IPS-15b (cell line): ENCODE measurements at regions not wholly inside any gene's neighbourhood (a gene's known extent, or its start where the extent isn't known, plus 50 kb on each side); places are given as distances from the start of the nearest gene placed in this dataset.

Source experiments
- H3K27me3 ChIP-seq: one replicate; pipeline ENCODE4 v1.6.1; 2013; ENCODE audit warnings: low read length; ENCODE audit not compliant: control insufficient read depth, insufficient read depth
- H3K36me3 ChIP-seq: one replicate; pipeline ENCODE4 v1.6.1; 2013; ENCODE audit warnings: low read length; ENCODE audit not compliant: control insufficient read depth, insufficient read depth
- H3K4me1 ChIP-seq: one replicate; pipeline ENCODE4 v1.6.1; 2013; ENCODE audit warnings: mild to moderate bottlenecking, low read length; ENCODE audit not compliant: control insufficient read depth, insufficient read depth
- H3K4me3 ChIP-seq: one replicate; pipeline ENCODE4 v1.5.1; 2013; ENCODE audit warnings: low read depth, low read length
- H3K9ac ChIP-seq: one replicate; pipeline ENCODE4 v1.6.1; 2013; ENCODE audit warnings: low read depth, mild to moderate bottlenecking, low read length
- H3K9me3 ChIP-seq: one replicate; pipeline ENCODE4 v1.6.1; 2013; ENCODE audit warnings: mild to moderate bottlenecking, low read length; ENCODE audit not compliant: control insufficient read depth, insufficient read depth

DNA sequence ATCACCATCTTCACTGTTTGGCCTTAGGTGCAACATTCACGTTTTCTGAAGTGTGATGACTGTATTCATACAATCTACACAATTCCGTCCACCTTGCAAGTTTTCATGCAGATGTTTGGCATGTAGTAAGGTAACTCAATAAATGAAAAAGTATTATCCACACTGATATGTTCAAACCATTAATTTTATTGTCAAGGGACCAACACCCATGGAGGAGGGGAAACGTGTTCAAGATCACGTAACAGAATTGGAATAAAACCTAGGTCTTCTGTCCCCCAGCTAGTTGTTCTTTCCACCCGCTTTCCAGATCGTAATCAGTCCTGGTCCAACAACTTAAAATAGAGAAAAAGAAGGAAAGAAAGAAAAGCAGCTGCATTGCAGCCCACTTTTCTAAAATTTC is 560.4 kb upstream of the MCTP2 start:
- no peaks in the 10 kb centered on the region for H3K36me3 ChIP-seq
- no peaks in the 10 kb centered on the region for H3K27me3 ChIP-seq
- H3K9ac ChIP-seq = no peak overlapping the region
- H3K4me3 ChIP-seq = no peak overlapping the region
- peaks cover 5% of the 10 kb centered on the region for H3K4me1 ChIP-seq
- H3K9me3 ChIP-seq = no peaks in the 10 kb centered on the region

DNA sequence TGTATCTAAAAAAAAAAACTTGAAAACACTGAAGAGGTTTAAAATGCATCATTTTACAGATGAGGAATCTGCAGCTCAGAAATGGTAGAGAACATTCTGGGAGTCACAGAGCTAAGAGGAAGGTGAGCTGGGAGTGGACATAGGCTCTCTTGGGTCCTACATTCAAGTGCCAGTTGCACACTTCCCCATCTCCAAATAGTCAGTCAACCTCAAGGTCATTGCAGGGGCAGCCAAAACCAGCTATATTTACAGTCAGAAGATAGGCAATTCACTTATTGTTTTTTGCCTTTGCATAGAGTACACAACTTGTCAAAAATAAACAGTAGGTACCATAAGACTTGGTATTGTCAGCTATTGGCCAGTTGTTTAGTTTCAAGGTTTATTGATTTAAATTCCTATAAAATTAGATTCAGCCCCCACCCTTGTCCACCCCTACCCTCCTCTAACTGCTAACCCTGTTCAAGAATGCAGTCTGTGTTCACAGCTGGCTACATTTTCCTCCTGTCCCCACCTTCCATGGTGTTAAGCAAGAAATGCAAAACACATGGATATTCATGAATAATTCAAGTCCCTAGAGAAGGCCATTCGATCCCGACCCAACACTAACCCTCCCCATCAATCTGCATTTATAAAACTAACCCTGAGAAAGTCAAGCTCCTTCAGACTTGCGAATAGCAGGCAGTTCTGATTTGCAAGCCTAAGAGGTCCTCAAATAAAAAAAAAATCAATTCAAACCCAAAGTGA is 567.0 kb upstream of the MCTP2 start:
- Histone ChIP-seq H3K9ac (no peak overlapping the region), H3K36me3 (no peaks in the 10 kb centered on the region), H3K4me3 (no peak overlapping the region), H3K4me1 (peaks cover 10% of the 10 kb centered on the region), H3K9me3 (no peaks in the 10 kb centered on the region), H3K27me3 (no peaks in the 10 kb centered on the region)

DNA sequence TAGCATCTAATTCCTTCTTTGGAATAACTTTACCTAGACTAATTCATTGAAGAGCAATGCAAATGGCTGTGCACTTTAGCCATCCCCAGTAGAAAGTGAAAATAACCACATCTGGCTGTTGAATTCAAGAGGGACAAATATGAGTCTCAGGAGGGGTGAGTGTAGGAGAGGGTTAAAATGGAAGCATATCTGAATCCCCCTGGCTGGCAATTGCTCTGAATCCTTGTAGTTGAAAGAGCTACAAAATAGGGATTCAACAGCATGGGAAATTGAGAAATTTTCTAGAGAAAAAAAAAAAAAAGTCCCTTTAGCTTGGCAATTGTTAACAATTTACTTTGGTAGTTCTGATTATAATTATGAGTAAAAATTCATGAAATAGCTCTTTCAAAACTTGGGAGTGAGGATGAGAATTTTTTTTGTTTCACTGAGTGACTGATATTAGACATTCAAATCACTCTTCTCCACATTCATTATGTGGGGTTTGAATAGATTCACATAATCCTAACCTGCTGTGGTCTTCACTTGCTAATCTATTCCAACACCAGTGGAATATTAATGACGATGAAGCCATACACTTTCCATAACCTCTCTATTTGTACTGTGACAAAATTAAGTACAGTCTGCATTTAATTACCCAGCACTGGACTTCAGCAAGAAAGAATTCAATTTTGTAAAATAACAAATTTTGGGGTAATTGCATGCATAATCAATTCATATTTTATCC is 569.0 kb upstream of the MCTP2 start:
- Histone ChIP-seq H3K9me3 (no peaks in the 10 kb centered on the region), H3K4me3 (no peak overlapping the region), H3K36me3 (no peaks in the 10 kb centered on the region), H3K4me1 (peaks cover 10% of the 10 kb centered on the region), H3K27me3 (no peaks in the 10 kb centered on the region), H3K9ac (no peak overlapping the region)

DNA sequence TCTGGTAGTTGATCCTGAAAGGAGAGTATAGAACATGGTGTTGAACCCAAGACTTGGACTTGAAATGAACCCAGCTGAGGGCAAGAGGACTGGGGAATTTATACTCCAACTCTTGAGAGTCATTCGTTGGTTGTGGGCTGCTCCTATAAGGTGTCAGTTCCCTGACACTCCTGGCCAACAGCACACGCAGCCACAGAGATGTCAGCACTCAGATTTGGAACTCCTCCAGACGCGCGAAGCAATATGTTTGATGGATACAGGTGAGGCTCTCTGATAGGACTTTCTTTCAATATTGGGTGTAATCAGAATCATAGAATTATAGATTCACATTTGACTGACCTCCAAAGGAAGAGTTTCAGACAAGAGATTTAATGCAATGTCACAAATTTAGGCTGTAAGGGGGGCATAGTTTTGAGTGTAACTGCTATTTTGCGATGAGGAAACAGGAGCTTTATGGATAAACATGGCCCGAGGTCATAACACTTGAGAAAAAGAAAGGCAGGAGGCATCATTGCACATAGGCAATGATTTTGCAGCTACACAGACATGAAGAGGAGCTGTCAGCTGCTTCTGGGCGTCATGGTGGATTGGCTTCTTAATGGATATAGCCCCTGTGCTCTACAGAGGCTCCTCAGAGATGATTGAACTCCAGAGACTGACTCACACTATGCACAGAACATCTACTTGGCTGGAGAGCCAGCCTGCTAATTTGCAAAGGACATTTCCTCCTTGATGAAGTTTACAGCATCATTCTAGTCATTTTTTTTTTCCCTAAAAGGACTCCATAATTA is 569.2 kb upstream of the RGMA start:
- H3K27me3 ChIP-seq = no peaks in the 10 kb centered on the region
- H3K9me3 ChIP-seq = no peaks in the 10 kb centered on the region
- no peak overlapping the region for H3K9ac ChIP-seq
- H3K36me3 ChIP-seq = no peaks in the 10 kb centered on the region
- no peaks in the 10 kb centered on the region for H3K4me1 ChIP-seq
- H3K4me3 ChIP-seq = no peak overlapping the region

DNA sequence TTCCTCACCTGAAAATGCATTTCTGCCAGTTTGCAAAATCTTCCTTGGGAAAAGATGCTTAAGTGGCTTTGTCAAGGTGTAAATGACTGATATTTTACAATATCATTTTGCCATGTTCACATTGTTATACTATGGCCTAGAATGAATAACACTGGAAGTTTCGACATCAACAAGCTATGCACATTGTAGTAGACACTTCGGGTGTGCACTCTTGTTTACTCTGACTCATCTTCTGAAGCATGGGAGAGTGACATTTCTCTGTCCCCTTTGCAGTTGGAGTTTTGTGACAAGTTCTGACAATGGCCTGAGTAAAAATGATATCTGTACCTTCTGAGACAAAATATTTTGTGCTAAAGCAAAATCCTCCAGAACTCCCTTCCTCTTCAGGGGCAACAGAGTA is 567.0 kb upstream of the RGMA start:
- H3K4me1 ChIP-seq = no peaks in the 10 kb centered on the region
- H3K9ac ChIP-seq = no peak overlapping the region
- no peak overlapping the region for H3K4me3 ChIP-seq
- no peaks in the 10 kb centered on the region for H3K9me3 ChIP-seq
- H3K36me3 ChIP-seq = no peaks in the 10 kb centered on the region
- no peaks in the 10 kb centered on the region for H3K27me3 ChIP-seq

DNA sequence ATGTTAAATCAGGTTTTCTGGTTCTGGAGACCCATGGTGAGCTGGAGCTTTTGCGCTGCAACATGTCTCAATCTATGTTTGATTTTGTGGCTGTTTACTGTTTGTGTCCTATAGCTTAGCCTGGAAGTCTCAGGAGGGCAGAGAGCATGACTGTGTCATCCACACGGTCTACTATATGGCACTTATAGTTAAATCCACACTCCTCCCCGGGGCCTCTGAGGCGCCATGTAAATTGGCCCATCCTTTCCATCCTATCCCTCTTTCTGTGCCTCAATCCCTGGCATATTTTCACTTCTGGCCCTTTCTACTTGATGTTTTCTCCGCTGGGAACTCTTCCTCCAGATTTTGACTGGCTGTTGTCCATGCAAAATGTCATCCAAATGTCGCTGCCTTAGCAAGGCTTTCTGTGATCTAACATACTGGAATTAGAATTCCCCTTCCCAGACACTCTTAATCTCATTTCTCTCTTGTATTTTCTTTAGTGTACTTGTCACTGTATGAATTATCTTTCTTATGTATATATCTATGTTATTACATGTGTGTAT is 560.8 kb upstream of the RGMA start:
- H3K4me3 ChIP-seq = no peak overlapping the region
- no peaks in the 10 kb centered on the region for H3K9me3 ChIP-seq
- no peak overlapping the region for H3K9ac ChIP-seq
- H3K27me3 ChIP-seq = no peaks in the 10 kb centered on the region
- H3K36me3 ChIP-seq = no peaks in the 10 kb centered on the region
- H3K4me1 ChIP-seq = no peaks in the 10 kb centered on the region

DNA sequence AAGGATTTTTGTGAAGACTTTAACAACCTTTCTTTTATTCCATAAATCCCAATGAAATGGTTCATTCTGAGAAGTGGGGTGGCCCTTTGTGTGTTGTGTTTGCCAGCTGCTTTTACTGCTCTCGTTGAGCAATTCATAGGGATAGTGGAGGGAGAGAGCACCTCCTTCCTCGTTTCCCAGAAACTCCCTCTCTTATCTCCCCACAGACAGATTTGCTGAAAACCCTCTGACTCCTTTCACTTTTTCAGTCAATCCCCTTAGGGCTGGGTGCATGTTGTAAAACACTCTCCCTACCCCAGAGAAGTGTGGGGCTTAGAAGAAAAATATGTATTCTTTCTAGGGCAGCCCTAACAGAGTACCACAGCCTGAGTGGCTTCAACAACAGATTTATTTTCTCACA is 557.2 kb upstream of the RGMA start:
- H3K27me3 ChIP-seq = no peaks in the 10 kb centered on the region

DNA sequence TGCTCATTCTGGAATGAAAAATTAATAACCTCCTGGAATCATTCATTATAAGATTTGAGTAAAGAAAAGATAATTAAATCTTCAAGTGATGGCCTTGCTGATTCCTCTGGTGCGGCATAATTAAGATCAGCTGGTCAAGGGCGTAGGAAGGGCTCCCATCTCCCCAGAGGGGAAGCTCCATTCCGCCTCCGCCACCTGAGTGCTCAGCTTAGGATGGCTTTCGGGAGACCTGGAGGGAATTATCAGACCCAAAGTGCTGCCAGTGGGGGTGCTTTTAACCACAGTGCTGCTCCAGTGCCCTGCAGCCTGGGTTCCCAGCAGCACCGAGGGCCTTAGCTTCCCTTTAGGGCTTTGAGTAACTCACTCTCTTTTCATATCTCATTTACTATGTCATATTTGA is 556.6 kb upstream of the RGMA start:
- no peak overlapping the region for H3K4me3 ChIP-seq
- no peak overlapping the region for H3K9ac ChIP-seq
- no peaks in the 10 kb centered on the region for H3K4me1 ChIP-seq
- H3K36me3 ChIP-seq = no peaks in the 10 kb centered on the region
- H3K9me3 ChIP-seq = no peaks in the 10 kb centered on the region
- H3K27me3 ChIP-seq = no peaks in the 10 kb centered on the region

More for the DNA sequence above, 557.2 kb upstream of the RGMA start:
- Histone ChIP-seq H3K9me3 (no peaks in the 10 kb centered on the region), H3K4me3 (no peak overlapping the region), H3K4me1 (no peaks in the 10 kb centered on the region), H3K36me3 (no peaks in the 10 kb centered on the region), H3K9ac (no peak overlapping the region)

DNA sequence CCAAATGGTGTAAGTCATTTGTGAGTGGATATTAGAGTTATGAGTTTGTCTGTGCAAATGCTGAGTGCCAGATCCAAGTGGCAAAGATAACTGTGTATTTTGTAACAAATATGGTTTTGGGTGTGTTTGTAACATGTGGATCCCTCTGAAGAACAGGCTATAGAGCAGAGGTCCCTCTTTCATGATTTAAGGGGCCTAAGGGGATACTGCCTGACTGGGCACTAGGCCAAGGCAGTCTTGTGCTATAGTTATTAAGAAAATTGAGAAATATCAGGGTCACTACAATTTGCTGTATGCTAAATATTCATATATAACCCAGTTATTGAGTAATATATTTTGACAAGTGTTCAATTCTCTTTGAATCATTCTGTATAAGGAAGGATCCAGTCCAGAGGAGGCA is 555.6 kb upstream of the RGMA start:
- H3K36me3 ChIP-seq = no peaks in the 10 kb centered on the region
- no peak overlapping the region for H3K9ac ChIP-seq
- H3K4me1 ChIP-seq = no peaks in the 10 kb centered on the region
- no peak overlapping the region for H3K4me3 ChIP-seq
- no peaks in the 10 kb centered on the region for H3K9me3 ChIP-seq
- no peaks in the 10 kb centered on the region for H3K27me3 ChIP-seq

DNA sequence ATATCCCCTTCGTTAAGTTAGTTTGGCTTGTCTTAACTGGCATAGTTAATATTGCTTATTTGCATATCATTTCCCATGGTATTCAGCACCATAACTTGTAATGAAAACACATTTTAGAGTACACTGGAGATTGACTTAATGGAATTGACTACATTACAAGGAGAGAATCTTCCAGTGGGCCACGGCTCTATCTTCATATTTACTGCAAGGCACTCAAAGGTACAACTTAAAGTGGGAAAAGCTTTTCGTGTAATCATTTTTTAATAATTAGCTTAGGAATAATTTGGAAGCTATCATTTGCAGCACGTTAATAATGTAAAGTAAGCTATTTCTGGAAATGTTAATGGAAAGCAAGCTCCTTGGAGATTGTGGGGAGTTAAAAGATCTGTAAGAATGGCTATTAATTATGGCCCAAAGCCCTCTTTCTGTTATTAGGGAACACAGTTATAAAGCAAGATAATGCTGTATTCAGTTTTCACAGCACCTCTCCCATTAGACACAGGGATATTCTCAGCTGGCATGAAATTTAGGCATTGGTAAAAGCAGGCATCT is 551.5 kb upstream of the RGMA start:
- no peaks in the 10 kb centered on the region for H3K9me3 ChIP-seq
- H3K4me1 ChIP-seq = no peaks in the 10 kb centered on the region
- no peaks in the 10 kb centered on the region for H3K36me3 ChIP-seq
- no peak overlapping the region for H3K9ac ChIP-seq
- H3K27me3 ChIP-seq = no peaks in the 10 kb centered on the region
- no peak overlapping the region for H3K4me3 ChIP-seq

DNA sequence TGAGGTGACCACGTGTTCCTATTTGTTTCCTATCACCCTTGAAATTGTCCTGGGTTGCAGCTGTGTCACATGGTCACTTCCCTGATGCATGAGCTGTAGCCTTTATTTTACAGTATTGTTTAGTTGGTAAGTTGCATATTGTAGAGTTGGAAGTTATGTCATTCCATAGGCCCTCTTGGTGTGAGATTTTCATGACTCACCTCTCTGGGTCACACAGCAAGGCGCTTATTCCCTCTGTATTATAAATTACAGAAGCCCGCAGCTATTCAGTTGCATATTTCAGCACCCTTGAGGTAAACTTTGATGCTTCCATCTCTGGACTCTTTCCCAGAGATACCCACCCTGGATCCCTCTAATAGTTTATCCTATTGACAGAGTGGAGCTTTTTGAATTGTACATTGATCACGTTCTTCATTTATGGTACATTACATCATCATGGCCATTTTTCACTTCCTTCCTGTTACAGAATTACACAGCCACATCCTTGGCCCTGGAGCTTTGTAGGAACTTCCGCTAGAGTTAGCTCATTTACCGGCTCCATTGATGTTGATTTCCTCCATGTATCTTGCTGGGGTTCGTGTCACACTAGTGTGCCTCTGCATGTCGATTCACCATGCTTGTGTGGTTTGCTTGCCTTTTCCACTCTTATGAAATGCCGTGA is 543.1 kb upstream of the RGMA start:
- Histone ChIP-seq H3K9me3 (no peaks in the 10 kb centered on the region), H3K36me3 (no peaks in the 10 kb centered on the region), H3K4me3 (no peak overlapping the region), H3K4me1 (no peaks in the 10 kb centered on the region), H3K9ac (no peak overlapping the region), H3K27me3 (no peaks in the 10 kb centered on the region)
